SK-N-SH treated with all-trans-retinoic acid at 6 μM for 48 hours (cell line): ENCODE measurements at regions not wholly inside any gene's neighbourhood (a gene's known extent, or its start where the extent isn't known, plus 50 kb on each side); places are given as distances from the start of the nearest gene placed in this dataset.

Experiments used
- ATAC-seq: fragments of 200-7000 bp; cut with Tn5 transposase; 3 replicates; pipeline ENCODE4 v1.9.1; 2020; ENCODE audit warnings: mild to moderate bottlenecking, moderate library complexity
- BACH2 ChIP-seq: fragments of 250-450 bp; sonication (Bioruptor Pico); IDR thresholded peaks from 2 replicates; pipeline ENCODE4 v1.9.0; 2021; ENCODE audit warnings: mild to moderate bottlenecking, borderline replicate concordance
- CREB5 ChIP-seq: fragments of 250-450 bp; sonication (Bioruptor Pico); IDR thresholded peaks from 2 replicates; pipeline ENCODE4 v1.5.1; 2020; ENCODE audit warnings: low read depth, mild to moderate bottlenecking, moderate library complexity
- CSDC2 ChIP-seq: fragments of 250-450 bp; sonication (Bioruptor Pico); IDR thresholded peaks from 2 replicates; pipeline ENCODE4 v1.5.0; 2020; ENCODE audit warnings: mild to moderate bottlenecking, moderate library complexity
- ESRRG ChIP-seq: fragments of 250-450 bp; sonication (Bioruptor Pico); IDR thresholded peaks from 2 replicates; pipeline ENCODE4 v1.6.1; 2021; ENCODE audit warnings: mild to moderate bottlenecking
- GLIS3 ChIP-seq: fragments of 250-450 bp; sonication (Bioruptor Pico); IDR thresholded peaks from 2 replicates; pipeline ENCODE4 v1.5.0; 2020; ENCODE audit warnings: mild to moderate bottlenecking, moderate library complexity
- OSR1 ChIP-seq: fragments of 250-450 bp; sonication (Bioruptor Pico); IDR thresholded peaks from 2 replicates; pipeline ENCODE4 v1.8.0; 2022; ENCODE audit warnings: moderate library complexity, mild to moderate bottlenecking, inconsistent platforms
- PATZ1 ChIP-seq: fragments of 250-450 bp; sonication (Bioruptor Pico); IDR thresholded peaks from 2 replicates; pipeline ENCODE4 v1.8.0; 2020; ENCODE audit warnings: mild to moderate bottlenecking, moderate library complexity, borderline replicate concordance
- POU6F1 ChIP-seq: fragments of 250-450 bp; sonication (Bioruptor Pico); IDR thresholded peaks from 2 replicates; pipeline ENCODE4 v1.8.0; 2021; ENCODE audit warnings: low read depth, mild to moderate bottlenecking, moderate library complexity, borderline replicate concordance
- PPARA ChIP-seq: fragments of 250-450 bp; sonication (Bioruptor Pico); IDR thresholded peaks from 2 replicates; pipeline ENCODE4 v1.5.0; 2020; ENCODE audit warnings: mild to moderate bottlenecking, borderline replicate concordance
- RARB ChIP-seq: fragments of 250-450 bp; sonication (Bioruptor Pico); IDR thresholded peaks from 2 replicates; pipeline ENCODE4 v1.8.0; 2021; ENCODE audit warnings: mild to moderate bottlenecking, moderate library complexity
- TCF4 ChIP-seq: fragments of 250-450 bp; sonication (Bioruptor Pico); IDR thresholded peaks from 2 replicates; pipeline ENCODE4 v1.8.0; 2021; ENCODE audit warnings: mild to moderate bottlenecking, moderate library complexity, borderline replicate concordance
- TOX ChIP-seq: fragments of 250-450 bp; sonication (Bioruptor Pico); IDR thresholded peaks from 2 replicates; pipeline ENCODE4 v1.8.0; 2021; ENCODE audit warnings: mild to moderate bottlenecking, moderate library complexity, borderline replicate concordance
- TSHZ2 ChIP-seq: fragments of 250-450 bp; sonication (Bioruptor Pico); IDR thresholded peaks from 2 replicates; pipeline ENCODE4 v1.5.0; 2020; ENCODE audit warnings: mild to moderate bottlenecking, moderate library complexity
- ZC3H10 ChIP-seq: fragments of 250-450 bp; sonication (Bioruptor Pico); IDR thresholded peaks from 2 replicates; pipeline ENCODE4 v1.5.1; 2021; ENCODE audit warnings: mild to moderate bottlenecking, moderate library complexity
- ZFP3 ChIP-seq: fragments of 250-450 bp; sonication (Bioruptor Pico); IDR thresholded peaks from 2 replicates; pipeline ENCODE4 v1.5.0; 2020; ENCODE audit warnings: mild to moderate bottlenecking, moderate library complexity
- ZFP30 ChIP-seq: fragments of 450-650 bp; formaldehyde crosslinking; IDR thresholded peaks from 2 replicates; pipeline ENCODE4 v1.5.0; 2022; ENCODE audit warnings: mild to moderate bottlenecking, moderate library complexity
- ZNF565 ChIP-seq: fragments of 450-650 bp; formaldehyde crosslinking; conservative IDR thresholded peaks from 2 replicates; pipeline ENCODE4 v1.5.0; 2020; ENCODE audit warnings: low read depth, mild to moderate bottlenecking, moderate library complexity
- ZNF8 ChIP-seq: fragments of 450-650 bp; formaldehyde crosslinking; IDR thresholded peaks from 2 replicates; pipeline ENCODE4 v1.5.0; 2020; ENCODE audit warnings: mild to moderate bottlenecking, moderate library complexity
- TF ChIP-seq, protein P1 (sequence below): fragments of 250-450 bp; sonication (Bioruptor Pico); IDR thresholded peaks from 2 replicates; pipeline ENCODE4 v1.5.1; 2021; ENCODE audit warnings: mild to moderate bottlenecking, moderate library complexity

GRCh38 chr10:78702186-78702585 lies 366.6 kb upstream of the ZMIZ1 start:
- TF ChIP-seq CSDC2 (CRISPR knock-in tag) (no peak), ZFP3 (CRISPR knock-in tag) (no peak), CREB5 (no peak), TOX (no peak), ZNF565 (CRISPR knock-in tag) (no peak), TCF4 (CRISPR knock-in tag) (no peak)
- TF ChIP-seq, protein P1, sequence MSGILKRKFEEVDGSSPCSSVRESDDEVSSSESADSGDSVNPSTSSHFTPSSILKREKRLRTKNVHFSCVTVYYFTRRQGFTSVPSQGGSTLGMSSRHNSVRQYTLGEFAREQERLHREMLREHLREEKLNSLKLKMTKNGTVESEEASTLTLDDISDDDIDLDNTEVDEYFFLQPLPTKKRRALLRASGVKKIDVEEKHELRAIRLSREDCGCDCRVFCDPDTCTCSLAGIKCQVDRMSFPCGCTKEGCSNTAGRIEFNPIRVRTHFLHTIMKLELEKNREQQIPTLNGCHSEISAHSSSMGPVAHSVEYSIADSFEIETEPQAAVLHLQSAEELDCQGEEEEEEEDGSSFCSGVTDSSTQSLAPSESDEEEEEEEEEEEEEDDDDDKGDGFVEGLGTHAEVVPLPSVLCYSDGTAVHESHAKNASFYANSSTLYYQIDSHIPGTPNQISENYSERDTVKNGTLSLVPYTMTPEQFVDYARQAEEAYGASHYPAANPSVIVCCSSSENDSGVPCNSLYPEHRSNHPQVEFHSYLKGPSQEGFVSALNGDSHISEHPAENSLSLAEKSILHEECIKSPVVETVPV (CRISPR knock-in tag), result no peak
- no peak for ATAC-seq

DNA sequence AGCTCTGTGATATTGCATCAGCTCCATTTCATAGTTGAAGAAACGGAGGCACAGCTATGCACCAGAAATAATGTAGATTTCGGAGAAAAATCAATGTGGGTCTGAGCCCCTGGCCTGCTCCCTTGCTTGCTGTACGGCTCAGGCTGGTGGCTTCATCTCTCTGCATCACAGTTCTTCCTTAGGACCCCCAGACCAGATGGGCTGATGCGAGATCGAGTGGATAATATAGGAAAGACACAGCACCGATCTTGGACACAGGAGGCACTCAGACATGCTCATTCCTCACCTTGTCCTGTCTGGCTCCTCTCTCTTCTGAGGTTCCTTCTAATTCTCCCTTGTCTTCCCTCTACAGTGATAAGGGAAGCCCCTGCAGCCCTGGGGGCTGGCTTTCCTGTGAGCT lies 365.9 kb upstream of the ZMIZ1 start:
- TF ChIP-seq PATZ1, result no peak
- no peak for TF ChIP-seq BACH2
- TF ChIP-seq POU6F1, result no peak
- TF ChIP-seq ZFP30 (CRISPR knock-in tag), result no peak
- no peak for TF ChIP-seq CSDC2 (CRISPR knock-in tag)
- TF ChIP-seq ZNF565 (CRISPR knock-in tag), result no peak
- TF ChIP-seq TOX, result no peak
- TF ChIP-seq, protein P1 (CRISPR knock-in tag), result no peak
- TF ChIP-seq PPARA (CRISPR knock-in tag), result no peak
- TF ChIP-seq ESRRG (CRISPR knock-in tag), result no peak
- no peak for TF ChIP-seq CREB5
- no peak for TF ChIP-seq ZNF8 (CRISPR knock-in tag)
- no peak for TF ChIP-seq GLIS3 (CRISPR knock-in tag)
- ATAC-seq, result no peak

DNA sequence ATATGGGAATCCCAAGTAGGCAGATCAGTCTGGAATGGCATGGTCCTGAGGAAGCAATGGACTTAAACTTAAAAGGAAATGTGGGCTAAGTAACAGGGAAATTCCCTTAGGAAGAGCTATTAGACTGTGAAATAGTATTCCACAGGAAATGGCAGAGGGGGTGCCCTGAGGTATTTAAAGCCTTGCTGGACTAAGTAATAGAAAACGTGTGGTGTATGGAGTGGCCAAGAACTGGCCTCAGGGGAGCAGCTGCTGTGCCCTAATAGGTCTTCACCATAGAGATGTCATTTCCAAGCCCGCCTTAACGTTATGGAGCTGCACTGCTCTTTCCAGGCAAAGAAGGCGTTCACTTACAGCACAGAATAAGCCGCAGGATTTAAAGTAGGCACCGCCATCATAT lies 365.2 kb upstream of the ZMIZ1 start:
- peak; percentile 67; the same call in 2 of the 3 replicates for ATAC-seq
- TF ChIP-seq CSDC2 (CRISPR knock-in tag) (no peak), ZNF8 (CRISPR knock-in tag) (no peak), PATZ1 (no peak), ZFP3 (CRISPR knock-in tag) (no peak), POU6F1 (no peak), ZC3H10 (CRISPR knock-in tag) (no peak), CREB5 (no peak), OSR1 (CRISPR knock-in tag) (no peak), BACH2 (no peak), ZFP30 (CRISPR knock-in tag) (no peak), TSHZ2 (CRISPR knock-in tag) (no peak), TOX (no peak), RARB (CRISPR knock-in tag) (no peak)
